SK-N-MC (cell line): ENCODE measurements at regions not wholly inside any gene's neighbourhood (a gene's known extent, or its start where the extent isn't known, plus 50 kb on each side); places are given as distances from the start of the nearest gene placed in this dataset.

ENCODE experiments used
- EZH2 ChIP-seq: fragments of 200-600 bp; sonication (generic); IDR thresholded peaks from one replicate; pipeline ENCODE4 v1.6.1; 2017; ENCODE audit warnings: antibody characterized with exemption
- FOXP2 ChIP-seq: optimal IDR thresholded peaks from 2 replicates; pipeline ENCODE3; 2011; ENCODE audit warnings: mild to moderate bottlenecking, moderate library complexity; ENCODE audit not compliant: insufficient read depth; ENCODE audit errors: extremely low read length, control extremely low read depth
- POLR2AphosphoS5 ChIP-seq: IDR thresholded peaks from 2 replicates; pipeline ENCODE4 v1.6.1; 2012; ENCODE audit warnings: mild to moderate bottlenecking, low read depth, low read length, borderline replicate concordance

DNA sequence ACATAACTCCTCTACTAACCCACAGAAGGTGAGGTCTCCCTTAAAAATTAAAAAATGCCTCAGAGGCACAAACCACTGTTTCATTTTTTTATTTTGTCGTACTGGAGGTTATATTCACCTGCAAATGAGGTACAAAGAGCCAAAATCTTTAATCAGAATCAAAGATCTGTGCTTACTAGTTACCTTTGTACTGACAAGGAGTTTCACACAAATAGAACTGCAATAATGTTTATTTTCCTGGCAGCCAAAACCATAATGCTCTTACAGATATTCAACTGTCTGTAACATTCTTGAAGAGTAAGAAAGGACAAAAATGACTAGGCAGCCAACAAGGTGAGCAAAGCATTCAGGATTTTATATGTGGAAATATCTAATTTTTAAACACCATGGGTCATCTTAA, 105.1 kb upstream of the NOL4 start:
- TF ChIP-seq EZH2 (no peak), POLR2AphosphoS5 (no peak), FOXP2 (no peak)
